ENCODE measurements at regions not wholly inside any gene's neighbourhood (a gene's known extent, or its start where the extent isn't known, plus 50 kb on each side); places are given as distances from the start of the nearest gene placed in this dataset.

- Histone ChIP-seq H3K4me1 (ENCODE audit: insufficient read depth, insufficient read length) (peaks cover 28% of the 10 kb centered on the region), H3K36me3 (ENCODE audit: insufficient read depth, insufficient read length, low read length) (no peaks in the 10 kb centered on the region), H3K4me3 (ENCODE audit: insufficient read length, low read depth) (no peak overlapping the region), H3K27me3 (ENCODE audit: insufficient read depth, insufficient read length) (peaks cover 30% of the 10 kb centered on the region), H3K9me3 (ENCODE audit: insufficient read depth, low read length) (no peaks in the 10 kb centered on the region), H3K9ac (ENCODE audit: insufficient read length, low read depth) (no peak overlapping the region)
- DNase-seq (ENCODE audit: low read depth, low spot score), result no peak
- TF ChIP-seq SUZ12 (IDR thresholded peaks at IDR 0.05; ENCODE audit: extremely low read depth, insufficient read depth, insufficient read length), result no peak
- no peak for TF ChIP-seq YY1 (IDR thresholded peaks at IDR 0.05; ENCODE audit: insufficient read depth, insufficient read length)
- TF ChIP-seq ZNF274 (IDR thresholded peaks at IDR 0.05; ENCODE audit: low read depth, low read length), result no peak
These were observed 51.3 kb downstream of the GADD45G start for GRCh38 chr9:89655990-89656657.

GRCh38 chr9:89657295-89657694 lies 52.5 kb downstream of the GADD45G start:
- DNase-seq (ENCODE audit: low read depth, low spot score), result no peak
- Histone ChIP-seq H3K4me1 (ENCODE audit: insufficient read depth, insufficient read length) (peaks cover 35% of the 10 kb centered on the region), H3K27me3 (ENCODE audit: insufficient read depth, insufficient read length) (peaks cover 30% of the 10 kb centered on the region), H3K9me3 (ENCODE audit: insufficient read depth, low read length) (no peaks in the 10 kb centered on the region), H3K36me3 (ENCODE audit: insufficient read depth, insufficient read length, low read length) (no peaks in the 10 kb centered on the region), H3K9ac (ENCODE audit: insufficient read length, low read depth) (no peak overlapping the region), H3K4me3 (ENCODE audit: insufficient read length, low read depth) (no peak overlapping the region)
- TF ChIP-seq SUZ12 (IDR thresholded peaks at IDR 0.05; ENCODE audit: extremely low read depth, insufficient read depth, insufficient read length) (no peak), ZNF274 (IDR thresholded peaks at IDR 0.05; ENCODE audit: low read depth, low read length) (no peak), YY1 (IDR thresholded peaks at IDR 0.05; ENCODE audit: insufficient read depth, insufficient read length) (no peak)

GRCh38 chr9:89657765-89658164 lies 53.0 kb downstream of the GADD45G start:
- H3K9ac ChIP-seq (ENCODE audit: insufficient read length, low read depth), result no peak overlapping the region
- TF ChIP-seq YY1 (IDR thresholded peaks at IDR 0.05; ENCODE audit: insufficient read depth, insufficient read length) (no peak), SUZ12 (IDR thresholded peaks at IDR 0.05; ENCODE audit: extremely low read depth, insufficient read depth, insufficient read length) (no peak), ZNF274 (IDR thresholded peaks at IDR 0.05; ENCODE audit: low read depth, low read length) (no peak)
- peaks cover 38% of the 10 kb centered on the region for H3K4me1 ChIP-seq (ENCODE audit: insufficient read depth, insufficient read length)
- H3K9me3 ChIP-seq (ENCODE audit: insufficient read depth, low read length), result no peaks in the 10 kb centered on the region
- no peaks in the 10 kb centered on the region for H3K36me3 ChIP-seq (ENCODE audit: insufficient read depth, insufficient read length, low read length)
- peaks cover 30% of the 10 kb centered on the region for H3K27me3 ChIP-seq (ENCODE audit: insufficient read depth, insufficient read length)
- no peak overlapping the region for H3K4me3 ChIP-seq (ENCODE audit: insufficient read length, low read depth)
- DNase-seq (ENCODE audit: low read depth, low spot score), result no peak

- H3K4me3 ChIP-seq (ENCODE audit: insufficient read length, low read depth), result no peak overlapping the region
- peaks cover 30% of the 10 kb centered on the region for H3K27me3 ChIP-seq (ENCODE audit: insufficient read depth, insufficient read length)
- TF ChIP-seq ZNF274 (IDR thresholded peaks at IDR 0.05; ENCODE audit: low read depth, low read length), result no peak
- no peak for TF ChIP-seq SUZ12 (IDR thresholded peaks at IDR 0.05; ENCODE audit: extremely low read depth, insufficient read depth, insufficient read length)
- no peak for TF ChIP-seq YY1 (IDR thresholded peaks at IDR 0.05; ENCODE audit: insufficient read depth, insufficient read length)
- H3K9ac ChIP-seq (ENCODE audit: insufficient read length, low read depth), result no peak overlapping the region
- DNase-seq (ENCODE audit: low read depth, low spot score), result no peak
- H3K4me1 ChIP-seq (ENCODE audit: insufficient read depth, insufficient read length), result peaks cover 41% of the 10 kb centered on the region
- H3K36me3 ChIP-seq (ENCODE audit: insufficient read depth, insufficient read length, low read length), result no peaks in the 10 kb centered on the region
- no peaks in the 10 kb centered on the region for H3K9me3 ChIP-seq (ENCODE audit: insufficient read depth, low read length)
These were observed 53.6 kb downstream of the GADD45G start for GRCh38 chr9:89658401-89658800.

GRCh38 chr9:89658931-89659330 lies 54.1 kb downstream of the GADD45G start:
- no peak for TF ChIP-seq SUZ12 (IDR thresholded peaks at IDR 0.05; ENCODE audit: extremely low read depth, insufficient read depth, insufficient read length)
- no peak for TF ChIP-seq ZNF274 (IDR thresholded peaks at IDR 0.05; ENCODE audit: low read depth, low read length)
- no peak for TF ChIP-seq YY1 (IDR thresholded peaks at IDR 0.05; ENCODE audit: insufficient read depth, insufficient read length)
- DNase-seq (ENCODE audit: low read depth, low spot score), result no peak
- Histone ChIP-seq H3K9me3 (ENCODE audit: insufficient read depth, low read length) (no peaks in the 10 kb centered on the region), H3K4me1 (ENCODE audit: insufficient read depth, insufficient read length) (peaks cover 41% of the 10 kb centered on the region), H3K4me3 (ENCODE audit: insufficient read length, low read depth) (no peak overlapping the region), H3K36me3 (ENCODE audit: insufficient read depth, insufficient read length, low read length) (no peaks in the 10 kb centered on the region), H3K27me3 (ENCODE audit: insufficient read depth, insufficient read length) (peaks cover 31% of the 10 kb centered on the region), H3K9ac (ENCODE audit: insufficient read length, low read depth) (no peak overlapping the region)

- H3K4me1 ChIP-seq (ENCODE audit: insufficient read depth, insufficient read length), result peaks cover 41% of the 10 kb centered on the region
- no peak for TF ChIP-seq YY1 (IDR thresholded peaks at IDR 0.05; ENCODE audit: insufficient read depth, insufficient read length)
- TF ChIP-seq ZNF274 (IDR thresholded peaks at IDR 0.05; ENCODE audit: low read depth, low read length), result no peak
- no peak for TF ChIP-seq SUZ12 (IDR thresholded peaks at IDR 0.05; ENCODE audit: extremely low read depth, insufficient read depth, insufficient read length)
- no peaks in the 10 kb centered on the region for H3K9me3 ChIP-seq (ENCODE audit: insufficient read depth, low read length)
- no peak overlapping the region for H3K9ac ChIP-seq (ENCODE audit: insufficient read length, low read depth)
- DNase-seq (ENCODE audit: low read depth, low spot score), result no peak
- H3K27me3 ChIP-seq (ENCODE audit: insufficient read depth, insufficient read length), result peaks cover 35% of the 10 kb centered on the region
- H3K36me3 ChIP-seq (ENCODE audit: insufficient read depth, insufficient read length, low read length), result no peaks in the 10 kb centered on the region
- no peak overlapping the region for H3K4me3 ChIP-seq (ENCODE audit: insufficient read length, low read depth)
These were observed 54.7 kb downstream of the GADD45G start for GRCh38 chr9:89659473-89659872.

- peaks cover 35% of the 10 kb centered on the region for H3K27me3 ChIP-seq (ENCODE audit: insufficient read depth, insufficient read length)
- DNase-seq (ENCODE audit: low read depth, low spot score), result no peak
- no peak overlapping the region for H3K9ac ChIP-seq (ENCODE audit: insufficient read length, low read depth)
- no peak overlapping the region for H3K4me3 ChIP-seq (ENCODE audit: insufficient read length, low read depth)
- no peaks in the 10 kb centered on the region for H3K9me3 ChIP-seq (ENCODE audit: insufficient read depth, low read length)
- no peak for TF ChIP-seq ZNF274 (IDR thresholded peaks at IDR 0.05; ENCODE audit: low read depth, low read length)
- no peak for TF ChIP-seq SUZ12 (IDR thresholded peaks at IDR 0.05; ENCODE audit: extremely low read depth, insufficient read depth, insufficient read length)
- TF ChIP-seq YY1 (IDR thresholded peaks at IDR 0.05; ENCODE audit: insufficient read depth, insufficient read length), result no peak
- peaks cover 38% of the 10 kb centered on the region for H3K4me1 ChIP-seq (ENCODE audit: insufficient read depth, insufficient read length)
- no peaks in the 10 kb centered on the region for H3K36me3 ChIP-seq (ENCODE audit: insufficient read depth, insufficient read length, low read length)
These were observed 55.3 kb downstream of the GADD45G start for GRCh38 chr9:89659891-89660685.
